GM19023 (cell line): ENCODE measurements at regions not wholly inside any gene's neighbourhood (a gene's known extent, or its start where the extent isn't known, plus 50 kb on each side); places are given as distances from the start of the nearest gene placed in this dataset.

ENCODE experiments used
- ATAC-seq: cut with Tn5 transposase; IDR thresholded peaks from one replicate; pipeline ENCODE4 v1.9.1; 2021; ENCODE audit warnings: mild to moderate bottlenecking, moderate library complexity; ENCODE audit not compliant: unreplicated experiment

GRCh38 chr12:61667676-61668075 lies 592.5 kb upstream of the USP15 start:
- ATAC-seq: no peak

- no peak for ATAC-seq
These were observed 583.7 kb upstream of the USP15 start for GRCh38 chr12:61676520-61676919.

- ATAC-seq: no peak
These were observed 572.8 kb upstream of the USP15 start for GRCh38 chr12:61687407-61687806.

- ATAC-seq: no peak
These were observed 566.0 kb upstream of the USP15 start for GRCh38 chr12:61694214-61694613.

- no peak for ATAC-seq
These were observed 558.7 kb upstream of the USP15 start for GRCh38 chr12:61701471-61701870.

- ATAC-seq: no peak
These were observed 553.4 kb upstream of the USP15 start for GRCh38 chr12:61706783-61707182.

GRCh38 chr12:61713121-61713520 lies 547.1 kb upstream of the USP15 start:
- ATAC-seq: no peak

GRCh38 chr12:61717986-61718385 lies 542.2 kb upstream of the USP15 start:
- ATAC-seq: no peak

- ATAC-seq: no peak
These were observed 520.3 kb upstream of the USP15 start for GRCh38 chr12:61739925-61740324.

GRCh38 chr12:61750604-61751003 lies 509.6 kb upstream of the USP15 start:
- no peak for ATAC-seq

- ATAC-seq: no peak
These were observed 506.0 kb upstream of the USP15 start for GRCh38 chr12:61754214-61754613.

GRCh38 chr12:61757831-61758505 lies 502.2 kb upstream of the USP15 start:
- ATAC-seq: no peak

- no peak for ATAC-seq
These were observed 501.5 kb upstream of the USP15 start for GRCh38 chr12:61758661-61759060.

- no peak for ATAC-seq
These were observed 494.3 kb upstream of the USP15 start for GRCh38 chr12:61765926-61766325.

- ATAC-seq: no peak
These were observed 479.8 kb upstream of the USP15 start for GRCh38 chr12:61780435-61780834.

- ATAC-seq: no peak
These were observed 479.1 kb upstream of the USP15 start for GRCh38 chr12:61781021-61781581.

- no peak for ATAC-seq
These were observed 463.4 kb upstream of the USP15 start for GRCh38 chr12:61796846-61797245.

- ATAC-seq: no peak
These were observed 462.9 kb upstream of the USP15 start for GRCh38 chr12:61797266-61797665.

- no peak for ATAC-seq
These were observed 461.4 kb upstream of the USP15 start for GRCh38 chr12:61798778-61799177.

- ATAC-seq: no peak
These were observed 455.9 kb upstream of the USP15 start for GRCh38 chr12:61804301-61804700.

GRCh38 chr12:61808856-61809255 lies 451.3 kb upstream of the USP15 start:
- ATAC-seq: no peak

GRCh38 chr12:61810486-61810885 lies 449.7 kb upstream of the USP15 start:
- ATAC-seq: no peak

GRCh38 chr12:61821381-61821780 lies 438.8 kb upstream of the USP15 start:
- ATAC-seq: no peak
